HG02763 (cell line): ENCODE measurements at regions not wholly inside any gene's neighbourhood (a gene's known extent, or its start where the extent isn't known, plus 50 kb on each side); places are given as distances from the start of the nearest gene placed in this dataset.

Experiments used
- ATAC-seq: cut with Tn5 transposase; IDR thresholded peaks from one replicate; pipeline ENCODE4 v1.9.1; 2021; ENCODE audit warnings: mild to moderate bottlenecking, moderate library complexity; ENCODE audit not compliant: unreplicated experiment

- ATAC-seq, result no peak
These were observed 458.4 kb upstream of the CCDC179 start for GRCh38 chr11:23318670-23319069.

GRCh38 chr11:23320131-23320530 lies 459.9 kb upstream of the CCDC179 start:
- ATAC-seq, result no peak

- ATAC-seq, result peak; percentile 63
These were observed 475.3 kb upstream of the CCDC179 start for GRCh38 chr11:23335586-23335985.

GRCh38 chr11:23336961-23337360 lies 476.7 kb upstream of the CCDC179 start:
- no peak for ATAC-seq

- ATAC-seq, result no peak
These were observed 493.3 kb upstream of the CCDC179 start for GRCh38 chr11:23353611-23354010.

GRCh38 chr11:23359297-23359696 lies 499.0 kb upstream of the CCDC179 start:
- ATAC-seq, result no peak

GRCh38 chr11:23364076-23364475 lies 503.8 kb upstream of the CCDC179 start:
- no peak for ATAC-seq

GRCh38 chr11:23370580-23371275 lies 510.5 kb upstream of the CCDC179 start:
- ATAC-seq, result no peak

- no peak for ATAC-seq
These were observed 517.6 kb upstream of the CCDC179 start for GRCh38 chr11:23377909-23378308.

GRCh38 chr11:23391031-23391430 lies 530.8 kb upstream of the CCDC179 start:
- no peak for ATAC-seq

GRCh38 chr11:23398052-23398451 lies 537.8 kb upstream of the CCDC179 start:
- no peak for ATAC-seq

- ATAC-seq, result no peak
These were observed 539.7 kb upstream of the CCDC179 start for GRCh38 chr11:23399995-23400394.

- no peak for ATAC-seq
These were observed 543.2 kb upstream of the CCDC179 start for GRCh38 chr11:23403210-23404185.

- no peak for ATAC-seq
These were observed 544.2 kb upstream of the CCDC179 start for GRCh38 chr11:23404225-23405160.

- no peak for ATAC-seq
These were observed 545.2 kb upstream of the CCDC179 start for GRCh38 chr11:23405350-23405937.

- ATAC-seq, result no peak
These were observed 546.0 kb upstream of the CCDC179 start for GRCh38 chr11:23406131-23406819.

- ATAC-seq, result no peak
These were observed 552.8 kb upstream of the CCDC179 start for GRCh38 chr11:23413057-23413456.

GRCh38 chr11:23423104-23423503 lies 562.8 kb upstream of the CCDC179 start:
- no peak for ATAC-seq

- ATAC-seq, result no peak
These were observed 563.4 kb upstream of the CCDC179 start for GRCh38 chr11:23423656-23424055.

GRCh38 chr11:23425381-23425780 lies 565.1 kb upstream of the CCDC179 start:
- no peak for ATAC-seq
